Lower lobe of right lung (tissue), 2 donors: ENCODE measurements at regions not wholly inside any gene's neighbourhood (a gene's known extent, or its start where the extent isn't known, plus 50 kb on each side); places are given as distances from the start of the nearest gene placed in this dataset.

Experiments used
- ATAC-seq, 2 donors: fragments of 200-7000 bp; cut with Tn5 transposase; one replicate each; pipeline ENCODE4 v1.9.1; 2020 to 2022; ENCODE audit warnings: mild to moderate bottlenecking in 2 of 2, moderate library complexity in 2 of 2
- DNase-seq: peaks from one replicate; pipeline ENCODE4 v3.0.0-alpha.2; 2020
- H3K27ac ChIP-seq: fragments of 200-600 bp; one replicate; pipeline ENCODE4 v1.8.0; 2022
- H3K27me3 ChIP-seq: fragments of 200-600 bp; one replicate; pipeline ENCODE4 v1.8.0; 2022; ENCODE audit warnings: low read depth
- H3K36me3 ChIP-seq: fragments of 200-600 bp; one replicate; pipeline ENCODE4 v1.8.0; 2022; ENCODE audit warnings: mild to moderate bottlenecking
- H3K4me1 ChIP-seq: fragments of 200-600 bp; one replicate; pipeline ENCODE4 v1.8.0; 2022
- H3K4me3 ChIP-seq: fragments of 200-600 bp; one replicate; pipeline ENCODE4 v1.8.0; 2022; ENCODE audit warnings: mild to moderate bottlenecking
- H3K9me3 ChIP-seq: fragments of 200-600 bp; one replicate; pipeline ENCODE4 v1.8.0; 2022
- CTCF ChIP-seq: fragments of 200-600 bp; IDR thresholded peaks from one replicate; pipeline ENCODE4 v1.8.0; 2022; ENCODE audit warnings: antibody characterized with exemption, mild to moderate bottlenecking
- intact Hi-C: fragments of 100-400 bp; cut with DNase I; formaldehyde crosslinking; loops from one replicate; pipeline ENCODE4 v1.11.0; 2022
- donor health status: DM: no; HTN: yes; CAD: no; lungs with severe emphysema.

GRCh38 chr13:78012046-78012445, 93.4 kb upstream of the EDNRB start:
- Histone ChIP-seq H3K36me3 (no peaks in the 10 kb centered on the region), H3K9me3 (no peaks in the 10 kb centered on the region), H3K27ac (no peak overlapping the region), H3K27me3 (no peaks in the 10 kb centered on the region), H3K4me3 (no peak overlapping the region), H3K4me1 (no peaks in the 10 kb centered on the region)
- no peak for ATAC-seq
- intact Hi-C loops = no loop called here
- no peak for TF ChIP-seq CTCF
- no peak for DNase-seq

- H3K4me3 ChIP-seq = no peak overlapping the region
- H3K4me1 ChIP-seq = no peaks in the 10 kb centered on the region
- ATAC-seq = no peak
- H3K36me3 ChIP-seq = no peaks in the 10 kb centered on the region
- intact Hi-C loops = no loop called here
- no peaks in the 10 kb centered on the region for H3K9me3 ChIP-seq
- no peak for TF ChIP-seq CTCF
- H3K27ac ChIP-seq = no peak overlapping the region
- DNase-seq = no peak
- no peaks in the 10 kb centered on the region for H3K27me3 ChIP-seq
Observed at GRCh38 chr13:78004821-78005220, 86.2 kb upstream of the EDNRB start.

- Histone ChIP-seq H3K4me3 (no peak overlapping the region), H3K36me3 (no peaks in the 10 kb centered on the region), H3K4me1 (no peaks in the 10 kb centered on the region), H3K27me3 (no peaks in the 10 kb centered on the region), H3K9me3 (no peaks in the 10 kb centered on the region), H3K27ac (no peak overlapping the region)
- intact Hi-C loops = no loop called here
- no peak for ATAC-seq
- no peak for DNase-seq
- no peak for TF ChIP-seq CTCF
Observed at GRCh38 chr13:77999746-78000145, 81.1 kb upstream of the EDNRB start.

- DNase-seq (no peak), ATAC-seq (no peak)
- Histone ChIP-seq H3K27me3 (no peaks in the 10 kb centered on the region), H3K36me3 (no peaks in the 10 kb centered on the region), H3K27ac (no peak overlapping the region), H3K4me3 (no peak overlapping the region), H3K9me3 (no peaks in the 10 kb centered on the region), H3K4me1 (no peaks in the 10 kb centered on the region)
- no peak for TF ChIP-seq CTCF
- intact Hi-C loops = no loop called here
Observed at GRCh38 chr13:77994166-77994565, 75.5 kb upstream of the EDNRB start.

- intact Hi-C loops = no loop called here
- Histone ChIP-seq H3K36me3 (no peaks in the 10 kb centered on the region), H3K27me3 (no peaks in the 10 kb centered on the region), H3K9me3 (no peaks in the 10 kb centered on the region), H3K4me1 (no peaks in the 10 kb centered on the region), H3K4me3 (no peak overlapping the region), H3K27ac (no peak overlapping the region)
- ATAC-seq (no peak), DNase-seq (no peak)
- no peak for TF ChIP-seq CTCF
Observed at GRCh38 chr13:77991003-77991402, 72.4 kb upstream of the EDNRB start.

GRCh38 chr13:77989281-77989680, 70.7 kb upstream of the EDNRB start:
- Histone ChIP-seq H3K4me3 (no peak overlapping the region), H3K4me1 (no peaks in the 10 kb centered on the region), H3K36me3 (no peaks in the 10 kb centered on the region), H3K9me3 (no peaks in the 10 kb centered on the region), H3K27me3 (no peaks in the 10 kb centered on the region), H3K27ac (no peak overlapping the region)
- TF ChIP-seq CTCF = no peak
- intact Hi-C loops = no loop called here
- DNase-seq = no peak
- ATAC-seq = no peak
